ENCODE measurements at regions not wholly inside any gene's neighbourhood (a gene's known extent, or its start where the extent isn't known, plus 50 kb on each side); places are given as distances from the start of the nearest gene placed in this dataset.

- intact Hi-C loops (cut with micrococcal nuclease): no loop called here
- DNase-seq: no peak
- Mint-ChIP-seq H3K4me3 (no peak overlapping the region), H3K27me3 (no peaks in the 10 kb centered on the region), H3K27ac (no peak overlapping the region), H3K9me3 (peaks cover 11% of the 10 kb centered on the region), H3K4me1 (no peaks in the 10 kb centered on the region), H3K36me3 (ENCODE audit: low read depth) (no peaks in the 10 kb centered on the region)
- ChIA-PET CTCF (no interaction called here), POLR2A (no interaction called here)
- TF ChIP-seq CTCF (IDR thresholded peaks at IDR 0.05): no peak
- ATAC-seq (ENCODE audit: low read depth): no peak
Observed at GRCh38 chr20:11072982-11073381, 399.2 kb upstream of the JAG1 start.

- POLR2A ChIA-PET: no interaction called here
- H3K36me3 Mint-ChIP-seq (ENCODE audit: low read depth): no peaks in the 10 kb centered on the region
- ATAC-seq (ENCODE audit: low read depth): no peak
Observed at GRCh38 chr20:11076434-11077105, 402.8 kb upstream of the JAG1 start.

GRCh38 chr20:11077226-11077625 is 403.4 kb upstream of the JAG1 start:
- H3K27me3 Mint-ChIP-seq: no peaks in the 10 kb centered on the region
- no peaks in the 10 kb centered on the region for H3K36me3 Mint-ChIP-seq (ENCODE audit: low read depth)
- ATAC-seq (ENCODE audit: low read depth): no peak
- TF ChIP-seq CTCF (IDR thresholded peaks at IDR 0.05): no peak
- H3K27ac Mint-ChIP-seq: no peak overlapping the region
- CTCF ChIA-PET: no interaction called here
- no peaks in the 10 kb centered on the region for H3K4me1 Mint-ChIP-seq
- no peak for DNase-seq
- H3K4me3 Mint-ChIP-seq: no peak overlapping the region
- intact Hi-C loops (cut with micrococcal nuclease): no loop called here
- peaks cover 6% of the 10 kb centered on the region for H3K9me3 Mint-ChIP-seq
- POLR2A ChIA-PET: no interaction called here

More at GRCh38 chr20:11076434-11077105, 402.8 kb upstream of the JAG1 start:
- intact Hi-C loops (cut with micrococcal nuclease): no loop called here
- no peak for TF ChIP-seq CTCF (IDR thresholded peaks at IDR 0.05)
- no peak for DNase-seq
- peaks cover 8% of the 10 kb centered on the region for H3K9me3 Mint-ChIP-seq
- no peak overlapping the region for H3K27ac Mint-ChIP-seq
- H3K4me1 Mint-ChIP-seq: no peaks in the 10 kb centered on the region
- H3K4me3 Mint-ChIP-seq: no peak overlapping the region
- no peaks in the 10 kb centered on the region for H3K27me3 Mint-ChIP-seq
- CTCF ChIA-PET: no interaction called here

GRCh38 chr20:11080010-11080409 is 406.2 kb upstream of the JAG1 start:
- DNase-seq (no peak), ATAC-seq (ENCODE audit: low read depth) (no peak)
- Mint-ChIP-seq H3K27me3 (no peaks in the 10 kb centered on the region), H3K36me3 (ENCODE audit: low read depth) (no peaks in the 10 kb centered on the region), H3K4me3 (no peak overlapping the region), H3K9me3 (no peaks in the 10 kb centered on the region), H3K27ac (no peak overlapping the region), H3K4me1 (no peaks in the 10 kb centered on the region)
- ChIA-PET CTCF (no interaction called here), POLR2A (no interaction called here)
- intact Hi-C loops (cut with micrococcal nuclease): no loop called here
- TF ChIP-seq CTCF (IDR thresholded peaks at IDR 0.05): no peak

GRCh38 chr20:11080781-11081377 is 407.1 kb upstream of the JAG1 start:
- ChIA-PET POLR2A (no interaction called here), CTCF (no interaction called here)
- DNase-seq: no peak
- Mint-ChIP-seq H3K27ac (no peak overlapping the region), H3K4me3 (no peak overlapping the region), H3K36me3 (ENCODE audit: low read depth) (no peaks in the 10 kb centered on the region), H3K9me3 (no peaks in the 10 kb centered on the region), H3K27me3 (no peaks in the 10 kb centered on the region), H3K4me1 (no peaks in the 10 kb centered on the region)
- intact Hi-C loops (cut with micrococcal nuclease): no loop called here
- no peak for ATAC-seq (ENCODE audit: low read depth)
- no peak for TF ChIP-seq CTCF (IDR thresholded peaks at IDR 0.05)

Data from activated B cell treated with CpG ODN at 0.5 μM for 24 hours (primary cell).